ENCODE measurements at regions not wholly inside any gene's neighbourhood (a gene's known extent, or its start where the extent isn't known, plus 50 kb on each side); places are given as distances from the start of the nearest gene placed in this dataset.

- no peak for FAIRE-seq
These were observed 318.8 kb downstream of the LRIG3 start for GRCh38 chr12:58601529-58601928.

DNA sequence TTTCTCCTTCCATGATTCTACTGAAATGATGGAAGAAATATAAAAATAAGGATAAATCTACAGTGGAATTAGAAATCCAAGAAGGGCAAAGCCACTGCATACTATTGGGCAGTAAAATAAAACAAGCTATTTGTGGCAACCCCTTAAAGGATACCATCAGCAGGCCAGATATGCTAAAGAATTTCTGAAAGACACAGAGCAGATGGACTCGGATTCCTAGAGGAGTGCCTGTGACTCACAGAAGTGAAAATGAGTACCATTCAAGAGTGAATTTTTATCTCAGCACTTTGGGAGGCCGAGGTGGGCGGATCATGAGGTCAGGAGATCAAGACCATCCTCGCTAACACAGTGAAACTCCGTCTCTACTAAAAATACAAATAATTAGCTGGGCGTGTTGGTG is 318.1 kb downstream of the LRIG3 start:
- no peak for FAIRE-seq

DNA sequence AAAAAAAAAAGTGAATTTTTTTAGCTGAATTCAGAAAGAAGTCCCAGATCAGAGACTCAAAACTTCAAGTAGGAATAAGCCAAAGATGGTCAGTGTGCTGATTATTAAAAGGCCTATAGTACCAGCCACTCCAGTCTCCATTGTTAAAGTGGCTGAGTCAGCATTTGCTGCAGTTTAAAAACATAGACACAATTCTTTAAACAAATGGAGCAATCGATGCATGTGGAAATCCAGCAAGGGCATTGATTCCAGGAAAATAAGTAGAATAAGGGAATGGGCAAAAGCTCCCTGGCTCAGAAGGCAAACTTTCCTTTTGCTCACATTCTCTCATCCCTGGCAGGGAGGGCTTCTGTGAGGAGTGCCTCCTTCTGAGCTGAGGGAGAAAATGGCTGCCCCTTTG is 317.6 kb downstream of the LRIG3 start:
- no peak for FAIRE-seq

DNA sequence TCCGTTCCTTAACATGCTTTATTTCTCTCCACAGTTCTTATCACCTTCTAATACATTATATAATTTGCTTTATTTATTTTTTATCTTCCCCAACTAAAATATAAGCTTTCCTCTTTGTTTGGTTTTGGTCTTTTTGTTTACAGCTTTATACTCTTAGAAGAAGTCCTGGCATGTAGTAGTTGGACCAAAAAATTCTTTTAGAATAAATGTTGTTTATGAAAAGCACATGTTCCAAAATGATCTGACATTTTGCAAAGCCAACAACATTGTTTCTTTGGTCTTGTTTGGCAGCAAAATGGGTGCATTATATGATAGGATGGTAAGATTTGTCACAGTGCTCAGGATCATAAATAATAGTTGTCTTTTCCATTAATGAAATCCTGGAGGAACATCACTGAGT is 312.5 kb downstream of the LRIG3 start:
- no peak for FAIRE-seq

DNA sequence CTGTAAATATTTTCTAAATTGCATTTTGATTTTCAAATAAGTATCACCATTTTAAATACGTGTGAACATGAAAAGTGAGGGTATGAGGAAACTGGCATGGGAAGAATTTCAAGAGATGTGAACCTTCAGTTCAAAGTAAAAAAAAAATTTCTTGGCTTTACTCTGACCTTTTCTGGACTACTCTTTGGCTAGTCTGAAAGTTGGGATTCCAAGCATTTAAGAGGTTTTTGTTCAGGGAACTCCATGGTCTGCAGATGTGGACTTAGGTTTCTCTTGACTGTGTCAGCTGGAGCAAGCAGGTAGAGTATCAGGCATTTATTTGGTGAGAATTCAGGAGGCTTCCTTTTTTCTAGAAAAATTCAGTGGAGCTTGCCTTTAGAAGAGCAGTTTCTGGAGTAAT is 311.6 kb downstream of the LRIG3 start:
- no peak for FAIRE-seq

DNA sequence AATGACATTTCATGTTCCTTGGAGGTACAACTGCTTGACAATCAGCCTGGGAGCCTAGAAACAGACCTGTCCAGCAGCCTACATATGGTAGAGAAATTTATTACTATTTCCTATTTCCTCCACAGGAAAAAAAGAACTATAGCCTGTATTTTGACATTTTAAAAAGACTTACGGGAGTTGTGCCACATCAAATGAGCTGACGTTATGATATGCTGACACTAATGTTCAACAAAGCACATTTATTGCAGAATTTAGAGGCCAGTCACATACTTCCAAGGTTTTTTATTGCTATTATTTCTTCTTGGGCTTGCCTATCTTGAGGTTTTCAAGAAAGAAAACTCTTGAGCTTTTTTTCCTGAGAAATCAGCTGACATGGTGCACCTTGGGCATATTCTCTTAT is 305.3 kb downstream of the LRIG3 start:
- FAIRE-seq = no peak

DNA sequence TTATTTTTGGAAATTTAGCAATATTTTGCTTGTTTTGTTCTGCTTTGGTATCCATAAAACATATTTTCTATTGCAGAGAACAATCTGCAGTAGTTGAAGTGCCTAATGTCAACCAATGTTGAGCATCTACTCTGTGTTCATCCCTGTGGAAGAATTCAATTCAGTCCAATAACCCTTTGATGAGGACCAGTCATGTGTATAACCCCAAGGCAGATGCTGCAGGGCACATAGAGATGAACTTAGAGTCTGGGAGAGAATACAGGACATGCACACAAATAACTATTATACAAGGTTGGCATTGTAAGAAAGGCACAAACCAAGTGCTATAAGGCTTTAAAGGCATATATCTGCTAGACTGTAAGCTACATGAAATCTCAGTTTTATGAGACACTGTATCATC is 304.7 kb downstream of the LRIG3 start:
- FAIRE-seq = no peak

DNA sequence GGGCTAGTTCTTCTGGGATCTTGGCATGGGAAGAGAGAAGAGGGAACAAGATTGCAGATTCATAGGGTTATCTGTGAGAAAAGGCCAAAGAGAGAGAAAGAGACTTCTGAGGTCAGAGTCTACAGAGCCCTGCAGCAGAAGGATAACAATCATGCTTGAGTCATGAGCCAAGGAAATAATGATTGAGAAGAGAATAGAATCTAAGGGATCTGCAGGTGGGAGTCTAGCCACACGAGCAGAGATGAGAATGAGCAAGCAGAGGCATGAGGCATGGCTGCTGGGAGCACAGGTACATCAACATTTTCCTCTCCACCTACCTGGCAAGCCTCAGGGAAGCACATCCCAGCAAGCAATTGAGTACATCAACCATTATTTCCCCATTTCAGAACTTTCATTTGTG is 303.7 kb downstream of the LRIG3 start:
- no peak for FAIRE-seq

DNA sequence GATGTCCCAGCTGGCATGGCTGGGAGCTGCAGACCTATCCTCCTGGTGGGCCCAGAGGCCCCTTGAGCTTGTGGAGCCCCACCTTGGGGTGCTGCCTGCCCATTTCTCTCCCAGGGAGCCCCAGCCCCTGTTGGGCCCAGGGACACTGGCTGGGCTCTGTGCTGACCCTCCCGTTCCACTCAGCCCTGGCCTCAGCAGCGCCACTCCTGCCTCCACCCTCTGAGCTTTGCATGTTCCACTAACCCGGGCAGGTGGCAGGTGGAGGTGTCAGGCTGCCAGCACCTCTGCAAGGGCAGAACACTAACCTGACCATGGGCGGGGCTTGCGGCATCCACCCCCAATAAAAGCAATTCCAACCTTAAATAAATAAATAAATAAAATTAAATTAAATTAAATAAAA is 299.2 kb downstream of the LRIG3 start:
- FAIRE-seq = no peak

DNA sequence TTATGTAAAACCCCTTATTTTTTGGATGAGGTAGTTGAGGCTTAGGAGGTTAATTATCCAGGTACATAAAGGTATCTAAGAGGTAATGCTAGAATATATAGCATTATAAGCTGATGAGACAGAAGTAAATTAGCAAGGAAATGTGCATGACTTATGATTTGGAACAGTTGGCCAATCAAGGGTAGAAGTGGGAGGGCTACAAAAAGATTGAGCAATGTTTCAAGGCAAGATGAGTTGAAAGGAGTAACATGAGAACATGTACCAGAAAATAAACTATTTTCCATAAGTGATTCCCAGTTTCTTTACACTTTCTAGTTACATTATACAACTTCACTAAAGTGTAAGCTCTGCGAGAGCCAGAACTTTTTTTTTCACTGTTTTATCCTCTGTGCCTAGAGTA is 290.9 kb downstream of the LRIG3 start:
- FAIRE-seq = no peak

- FAIRE-seq = no peak
These were observed 286.8 kb downstream of the LRIG3 start for GRCh38 chr12:58633479-58633878.

DNA sequence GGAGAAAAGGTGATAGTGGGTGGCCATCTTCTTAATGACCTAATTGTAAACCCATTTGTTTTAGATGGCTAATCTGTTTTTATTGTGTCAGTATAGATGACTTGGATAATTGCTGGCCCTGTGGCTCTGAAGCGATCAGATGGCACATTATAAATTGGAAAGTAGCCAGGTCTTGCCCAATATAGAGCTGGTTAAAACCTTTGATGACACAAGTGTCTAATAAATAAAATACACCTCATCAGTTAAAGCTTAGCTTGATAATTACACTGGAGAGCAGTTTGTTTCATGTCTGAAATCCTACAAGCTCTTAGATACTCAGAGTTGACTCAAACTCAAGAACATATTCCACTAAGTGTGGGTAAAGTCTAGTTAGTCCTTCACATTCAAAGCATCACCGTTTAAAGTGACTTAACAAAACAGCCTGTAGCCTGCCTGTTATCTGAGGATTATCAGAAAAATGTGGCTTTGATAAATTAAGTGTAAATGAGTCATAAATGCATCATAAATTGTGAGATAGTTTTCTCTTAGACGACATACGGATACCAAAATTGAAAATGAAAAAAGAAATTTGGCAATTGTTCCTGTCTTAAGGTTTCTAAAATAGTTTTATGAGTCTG is 280.9 kb downstream of the LRIG3 start:
- no peak for FAIRE-seq

- FAIRE-seq = no peak
These were observed 280.0 kb downstream of the LRIG3 start for GRCh38 chr12:58640314-58640713.

GRCh38 chr12:58645946-58646345 is 274.4 kb downstream of the LRIG3 start:
- no peak for FAIRE-seq

- FAIRE-seq = no peak
These were observed 272.8 kb downstream of the LRIG3 start for GRCh38 chr12:58647495-58647894.

DNA sequence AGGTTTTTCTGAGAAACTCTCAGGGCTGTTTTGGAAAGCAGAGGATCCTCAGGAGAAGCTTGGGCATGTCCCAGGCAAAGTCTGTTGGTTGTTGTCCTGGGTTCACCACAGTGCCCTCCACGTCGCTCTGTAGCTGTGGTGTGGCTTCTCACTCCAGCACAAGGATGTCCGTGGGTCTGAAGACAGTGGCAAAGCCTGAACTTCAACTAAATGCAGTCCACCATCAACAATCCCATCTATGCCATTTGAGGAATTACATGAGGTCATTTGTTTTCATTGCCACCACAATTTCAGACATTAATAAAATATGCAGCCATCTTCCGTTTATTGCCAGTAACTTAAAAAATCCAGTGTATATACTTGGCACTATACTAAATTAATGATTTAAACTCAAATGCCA is 272.1 kb downstream of the LRIG3 start:
- FAIRE-seq = no peak

GRCh38 chr12:58651850-58652249 is 268.5 kb downstream of the LRIG3 start:
- no peak for FAIRE-seq

DNA sequence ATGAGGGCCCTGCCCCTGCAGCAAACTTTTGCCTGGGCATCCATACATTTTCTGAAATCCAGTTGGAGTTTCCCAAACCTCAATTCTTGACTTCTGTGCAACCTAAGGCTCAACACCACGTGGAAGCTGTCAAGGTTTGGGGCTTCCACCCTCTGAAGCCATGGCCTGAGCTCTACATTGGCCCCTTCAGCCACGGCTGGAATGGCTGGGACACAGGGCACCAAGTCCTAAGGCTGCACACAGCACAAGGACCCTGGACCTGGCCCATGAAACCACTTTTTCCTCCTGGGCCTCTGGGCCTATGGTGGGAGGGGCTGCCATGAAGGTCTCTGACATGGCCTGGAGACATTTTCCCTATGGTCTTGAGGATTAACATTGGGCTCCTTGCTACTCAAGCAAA is 266.3 kb downstream of the LRIG3 start:
- no peak for FAIRE-seq

GRCh38 chr12:58655375-58655774 is 264.9 kb downstream of the LRIG3 start:
- FAIRE-seq = no peak

DNA sequence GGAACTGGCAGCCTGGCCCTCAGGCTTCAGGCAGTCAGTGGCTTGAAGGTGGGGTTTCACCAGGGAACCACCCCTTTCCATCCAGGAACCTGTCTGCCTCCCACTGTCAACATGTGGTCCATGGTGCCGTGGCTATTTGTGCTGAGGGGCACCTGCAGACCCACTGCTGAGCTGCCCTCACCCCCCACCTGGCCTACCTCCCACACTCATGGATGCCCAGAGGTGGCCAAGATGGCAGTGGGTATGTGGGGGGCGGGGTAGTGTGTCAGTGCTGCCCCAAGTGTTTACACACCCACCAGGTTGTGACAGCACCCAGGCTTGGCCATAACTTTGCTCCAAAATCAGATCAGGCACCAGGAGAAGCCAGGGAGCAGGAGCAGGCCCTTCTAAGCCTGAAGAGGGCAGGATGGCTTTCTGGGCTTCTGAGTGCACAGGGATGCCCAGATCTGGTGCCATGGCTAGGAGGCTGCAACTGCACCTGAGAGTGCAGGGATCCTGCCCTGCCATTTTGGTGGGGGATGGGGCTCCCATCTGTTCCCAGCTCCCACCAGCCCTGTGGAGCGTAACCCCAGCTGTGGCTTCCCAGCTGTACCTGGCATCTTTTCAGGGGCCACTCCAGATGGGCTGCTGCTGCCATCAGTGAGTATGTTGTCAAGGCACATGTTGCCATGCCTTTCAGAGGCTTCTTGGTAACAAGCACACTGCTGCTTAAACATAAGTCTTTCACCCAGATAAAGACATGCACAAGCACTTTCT is 263.9 kb downstream of the LRIG3 start:
- no peak for FAIRE-seq

- no peak for FAIRE-seq
These were observed 263.1 kb downstream of the LRIG3 start for GRCh38 chr12:58657190-58657589.

- FAIRE-seq = no peak
These were observed 254.9 kb downstream of the LRIG3 start for GRCh38 chr12:58665375-58665774.

DNA sequence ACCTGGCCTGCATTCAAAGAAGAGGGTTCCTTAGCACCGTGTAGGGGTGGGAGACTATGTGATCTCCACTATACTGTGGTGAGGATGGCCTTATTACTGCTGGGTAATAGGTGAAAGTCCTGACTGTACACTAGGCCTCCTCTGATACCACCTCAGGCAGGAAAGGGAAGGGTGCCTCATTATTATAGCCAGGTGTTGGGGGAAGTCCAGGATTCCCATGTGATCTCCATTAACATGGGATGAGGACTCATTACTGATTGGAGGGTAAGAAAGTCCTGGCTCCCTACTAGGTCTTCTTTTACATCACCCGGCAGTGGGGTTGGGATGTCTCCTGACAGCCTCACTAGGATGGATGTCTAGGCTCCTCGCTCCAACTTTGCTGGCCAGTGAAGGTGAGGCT is 252.1 kb downstream of the LRIG3 start:
- no peak for FAIRE-seq

- FAIRE-seq = no peak
These were observed 251.4 kb downstream of the LRIG3 start for GRCh38 chr12:58668871-58669270.

GRCh38 chr12:58670623-58671022 is 249.7 kb downstream of the LRIG3 start:
- FAIRE-seq = no peak
